Astrocyte (in vitro differentiated cells and primary cell): ENCODE measurements at regions not wholly inside any gene's neighbourhood (a gene's known extent, or its start where the extent isn't known, plus 50 kb on each side); places are given as distances from the start of the nearest gene placed in this dataset.
"Not testable (repeated sequence)": the region's sequence is repeated elsewhere in the genome, so short reads cannot be mapped to it uniquely, and the experiment has no call there.

Experiments
- DNase-seq: peaks from one replicate; pipeline ENCODE4 v3.0.0-alpha.2; 2010; ENCODE audit warnings: low read depth
- FAIRE-seq: peaks from 2 replicates; lab custom pipeline; 2011; peaks lifted over from hg19 to GRCh38; lab: Jason Lieb, UNC
- H2AFZ ChIP-seq: 2 replicates; pipeline ENCODE4 v1.6.0; 2012; ENCODE audit warnings: low read depth, low read length, inconsistent platforms
- H3K27ac ChIP-seq: 2 replicates; pipeline ENCODE4 v1.5.1; 2011; ENCODE audit warnings: low read depth, low read length, inconsistent platforms
- H3K27me3 ChIP-seq: 2 replicates; pipeline ENCODE4 v1.6.0; 2011; ENCODE audit warnings: low read length, inconsistent platforms; ENCODE audit not compliant: insufficient read depth
- H3K36me3 ChIP-seq: 2 replicates; pipeline ENCODE4 v1.5.1; 2011; ENCODE audit warnings: low read length, inconsistent platforms; ENCODE audit not compliant: insufficient read depth
- H3K4me1 ChIP-seq: 2 replicates; pipeline ENCODE4 v1.5.1; 2011; ENCODE audit warnings: low read length, inconsistent platforms; ENCODE audit not compliant: insufficient read depth
- H3K4me2 ChIP-seq: 2 replicates; pipeline ENCODE4 v1.6.0; 2012; ENCODE audit warnings: low read length, inconsistent platforms
- H3K4me3 ChIP-seq: 2 replicates; pipeline ENCODE4 v1.5.1; 2011; ENCODE audit warnings: low read depth, mild to moderate bottlenecking, low read length, inconsistent platforms; ENCODE audit not compliant: insufficient read depth
- H3K79me2 ChIP-seq: 2 replicates; pipeline ENCODE4 v1.6.0; 2012; ENCODE audit warnings: mild to moderate bottlenecking, low read length, inconsistent platforms; ENCODE audit not compliant: insufficient read depth
- H3K9ac ChIP-seq: 2 replicates; pipeline ENCODE4 v1.6.0; 2012; ENCODE audit warnings: mild to moderate bottlenecking, low read length, inconsistent platforms
- H3K9me3 ChIP-seq: 2 replicates; pipeline ENCODE4 v1.5.1; 2012; ENCODE audit warnings: low read depth, mild to moderate bottlenecking, low read length, inconsistent platforms; ENCODE audit not compliant: insufficient read depth
- H4K20me1 ChIP-seq: 2 replicates; pipeline ENCODE4 v1.6.0; 2012; ENCODE audit warnings: low read length, inconsistent platforms; ENCODE audit not compliant: insufficient read depth
- H3K27ac Mint-ChIP-seq: one replicate; pipeline ENCODE4 v1.8.0; 2021; ENCODE audit warnings: mild to moderate bottlenecking, mixed read lengths; ENCODE audit not compliant: unreplicated experiment
- H3K27me3 Mint-ChIP-seq: one replicate; pipeline ENCODE4 v1.8.0; 2021; ENCODE audit warnings: low read depth, mixed read lengths; ENCODE audit not compliant: unreplicated experiment
- H3K36me3 Mint-ChIP-seq: one replicate; pipeline ENCODE4 v1.8.0; 2021; ENCODE audit warnings: low read depth, mixed read lengths; ENCODE audit not compliant: unreplicated experiment
- H3K4me1 Mint-ChIP-seq: one replicate; pipeline ENCODE4 v1.8.0; 2021; ENCODE audit warnings: low read depth, mixed read lengths; ENCODE audit not compliant: unreplicated experiment
- H3K4me3 Mint-ChIP-seq: one replicate; pipeline ENCODE4 v1.8.0; 2021; ENCODE audit warnings: mild to moderate bottlenecking, moderate library complexity, mixed read lengths; ENCODE audit not compliant: unreplicated experiment
- H3K9me3 Mint-ChIP-seq: one replicate; pipeline ENCODE4 v1.8.0; 2021; ENCODE audit warnings: mild to moderate bottlenecking, mixed read lengths; ENCODE audit not compliant: unreplicated experiment
- CTCF ChIP-seq: IDR thresholded peaks from 2 replicates; pipeline ENCODE4 v1.5.1; 2011; ENCODE audit warnings: low read depth, mild to moderate bottlenecking, inconsistent platforms, low read length, moderate library complexity; ENCODE audit not compliant: insufficient read depth
- EZH2 ChIP-seq: IDR thresholded peaks from 2 replicates; pipeline ENCODE4 v1.6.1; 2012; ENCODE audit warnings: mild to moderate bottlenecking, low read length, inconsistent platforms; ENCODE audit not compliant: insufficient read depth

GRCh38 chr20:51924509-51924908 is 122.2 kb upstream of the SALL4 start:
- Mint-ChIP-seq H3K36me3 (no peaks in the 10 kb centered on the region), H3K4me1 (no peaks in the 10 kb centered on the region), H3K27me3 (no peaks in the 10 kb centered on the region), H3K27ac (no peak overlapping the region), H3K4me3 (no peak overlapping the region), H3K9me3 (no peaks in the 10 kb centered on the region)
- Histone ChIP-seq H3K4me2 (no peak overlapping the region), H3K36me3 (no peaks in the 10 kb centered on the region), H3K4me1 (no peaks in the 10 kb centered on the region), H3K4me3 (no peak overlapping the region), H3K27ac (no peak overlapping the region), H3K79me2 (no peaks in the 10 kb centered on the region), H4K20me1 (no peaks in the 10 kb centered on the region), H3K9me3 (no peaks in the 10 kb centered on the region), H2AFZ (no peak overlapping the region), H3K9ac (no peak overlapping the region), H3K27me3 (no peaks in the 10 kb centered on the region)
- DNase-seq (no peak), FAIRE-seq (no peak)
- TF ChIP-seq CTCF (no peak), EZH2 (no peak)

- FAIRE-seq = no peak
- no peak for TF ChIP-seq EZH2
- TF ChIP-seq CTCF = no peak
Observed at GRCh38 chr20:51923633-51924032, 121.3 kb upstream of the SALL4 start.

GRCh38 chr20:51922812-51923211 is 120.5 kb upstream of the SALL4 start:
- H3K27me3 ChIP-seq, H3K36me3 ChIP-seq, DNase-seq, H2AFZ ChIP-seq, H3K4me3 ChIP-seq, H3K36me3 Mint-ChIP-seq, H3K27ac ChIP-seq, H3K4me3 Mint-ChIP-seq, H3K27me3 Mint-ChIP-seq, H3K79me2 ChIP-seq, H4K20me1 ChIP-seq, H3K9ac ChIP-seq, H3K27ac Mint-ChIP-seq, H3K4me1 ChIP-seq, H3K4me1 Mint-ChIP-seq, H3K9me3 ChIP-seq, H3K4me2 ChIP-seq, FAIRE-seq, H3K9me3 Mint-ChIP-seq: not testable (repeated sequence)

More at GRCh38 chr20:51923633-51924032, 121.3 kb upstream of the SALL4 start:
- Mint-ChIP-seq H3K27me3 (no peaks in the 10 kb centered on the region), H3K9me3 (no peaks in the 10 kb centered on the region), H3K27ac (no peak overlapping the region), H3K36me3 (no peaks in the 10 kb centered on the region), H3K4me1 (peaks cover 1% of the 10 kb centered on the region), H3K4me3 (no peak overlapping the region)
- Histone ChIP-seq H3K36me3 (no peaks in the 10 kb centered on the region), H3K4me3 (no peak overlapping the region), H2AFZ (no peak overlapping the region), H3K9me3 (no peaks in the 10 kb centered on the region), H3K79me2 (no peaks in the 10 kb centered on the region), H3K27me3 (no peaks in the 10 kb centered on the region), H3K9ac (no peak overlapping the region), H3K27ac (no peak overlapping the region), H3K4me2 (no peak overlapping the region), H3K4me1 (no peaks in the 10 kb centered on the region), H4K20me1 (no peaks in the 10 kb centered on the region)
- DNase-seq = no peak
